ENCODE measurements at regions not wholly inside any gene's neighbourhood (a gene's known extent, or its start where the extent isn't known, plus 50 kb on each side); places are given as distances from the start of the nearest gene placed in this dataset.

GRCh38 chr2:240350696-240351087 lies 84.8 kb upstream of the GPC1 start:
- no peaks in the 10 kb centered on the region for H3K36me3 ChIP-seq (ENCODE audit: control insufficient read depth, insufficient read depth, low read length)
- H3K4me2 ChIP-seq (ENCODE audit: extremely low read depth, insufficient read depth, low read length) = no peak overlapping the region
- no peak overlapping the region for H3K27ac ChIP-seq (ENCODE audit: insufficient read depth, low read length)
- H3K9me3 ChIP-seq (ENCODE audit: control insufficient read depth, insufficient read depth, low read depth, low read length) = no peaks in the 10 kb centered on the region
- H3K9ac ChIP-seq (ENCODE audit: insufficient read depth, low read length) = no peak overlapping the region
- peaks cover 3% of the 10 kb centered on the region for H3K4me1 ChIP-seq (ENCODE audit: control insufficient read depth, extremely low read depth, insufficient read depth, low read length)
- TF ChIP-seq, protein P1, sequence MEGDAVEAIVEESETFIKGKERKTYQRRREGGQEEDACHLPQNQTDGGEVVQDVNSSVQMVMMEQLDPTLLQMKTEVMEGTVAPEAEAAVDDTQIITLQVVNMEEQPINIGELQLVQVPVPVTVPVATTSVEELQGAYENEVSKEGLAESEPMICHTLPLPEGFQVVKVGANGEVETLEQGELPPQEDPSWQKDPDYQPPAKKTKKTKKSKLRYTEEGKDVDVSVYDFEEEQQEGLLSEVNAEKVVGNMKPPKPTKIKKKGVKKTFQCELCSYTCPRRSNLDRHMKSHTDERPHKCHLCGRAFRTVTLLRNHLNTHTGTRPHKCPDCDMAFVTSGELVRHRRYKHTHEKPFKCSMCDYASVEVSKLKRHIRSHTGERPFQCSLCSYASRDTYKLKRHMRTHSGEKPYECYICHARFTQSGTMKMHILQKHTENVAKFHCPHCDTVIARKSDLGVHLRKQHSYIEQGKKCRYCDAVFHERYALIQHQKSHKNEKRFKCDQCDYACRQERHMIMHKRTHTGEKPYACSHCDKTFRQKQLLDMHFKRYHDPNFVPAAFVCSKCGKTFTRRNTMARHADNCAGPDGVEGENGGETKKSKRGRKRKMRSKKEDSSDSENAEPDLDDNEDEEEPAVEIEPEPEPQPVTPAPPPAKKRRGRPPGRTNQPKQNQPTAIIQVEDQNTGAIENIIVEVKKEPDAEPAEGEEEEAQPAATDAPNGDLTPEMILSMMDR (conservative IDR thresholded peaks at IDR 0.05 in 1 of 2, IDR thresholded peaks at IDR 0.05 in 1 of 2; ENCODE audit: low read depth in 1 of 2, low read length in 2 of 2) = no peak
- TF ChIP-seq EZH2 (IDR thresholded peaks at IDR 0.05; ENCODE audit: low read length, missing control alignments) = no peak
- no peak for DNase-seq (ENCODE audit: low read depth in 2 of 2)
- H3K79me2 ChIP-seq (ENCODE audit: control insufficient read depth, insufficient read depth, low read length) = no peaks in the 10 kb centered on the region
- H2AFZ ChIP-seq (ENCODE audit: low read length) = no peak overlapping the region
- peaks cover 9% of the 10 kb centered on the region for H3K27me3 ChIP-seq (ENCODE audit: control insufficient read depth, insufficient read depth, low read length)
- no peak overlapping the region for H3K4me3 ChIP-seq (replicated peaks in 1 of 4; ENCODE audit: control extremely low read depth in 1 of 4, insufficient read depth in 1 of 4, low read depth in 3 of 4, low read length in 4 of 4)
- H4K20me1 ChIP-seq (ENCODE audit: control insufficient read depth, extremely low read depth, insufficient read depth, low read length) = no peaks in the 10 kb centered on the region

DNA sequence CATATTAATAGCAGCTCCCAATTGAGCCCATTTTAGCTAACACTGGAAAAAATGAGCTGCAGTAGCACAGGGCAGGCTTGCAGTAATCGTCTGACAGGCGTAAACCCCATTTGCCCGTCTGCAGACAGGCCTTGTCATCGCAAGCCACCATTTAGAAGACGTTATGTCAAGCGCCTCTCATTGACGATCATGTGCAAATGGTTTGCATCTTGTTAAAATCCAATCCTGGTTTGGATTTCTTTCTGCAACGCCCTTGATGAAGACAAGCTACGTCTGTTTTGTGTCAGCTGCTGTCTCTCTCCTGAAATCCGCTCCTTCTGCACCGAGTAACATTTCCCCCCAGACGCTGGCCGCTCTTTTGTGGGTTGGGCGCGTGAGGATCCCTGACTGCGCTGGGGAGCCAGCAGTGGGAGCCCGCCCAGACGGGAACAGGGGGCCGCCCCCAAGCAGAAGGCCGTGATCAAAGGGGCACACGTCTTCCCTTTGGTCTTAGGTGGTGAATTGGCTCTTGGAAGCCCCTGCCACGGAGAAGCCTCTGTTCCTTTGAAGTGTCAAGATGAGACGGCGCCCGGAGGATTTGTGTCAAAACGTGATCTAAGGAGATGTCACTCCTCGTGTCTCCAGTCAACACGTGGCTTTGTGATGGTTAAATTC lies 84.2 kb upstream of the GPC1 start:
- TF ChIP-seq, protein P1 (conservative IDR thresholded peaks at IDR 0.05 in 1 of 2, IDR thresholded peaks at IDR 0.05 in 1 of 2; ENCODE audit: low read depth in 1 of 2, low read length in 2 of 2) = no peak
- TF ChIP-seq EZH2 (IDR thresholded peaks at IDR 0.05; ENCODE audit: low read length, missing control alignments) = no peak
- peak overlapping the region; percentile 5 for H3K4me2 ChIP-seq (ENCODE audit: extremely low read depth, insufficient read depth, low read length)

GRCh38 chr2:240351826-240352426 lies 83.5 kb upstream of the GPC1 start:
- Histone ChIP-seq H3K79me2 (ENCODE audit: control insufficient read depth, insufficient read depth, low read length) (no peaks in the 10 kb centered on the region), H3K9me3 (ENCODE audit: control insufficient read depth, insufficient read depth, low read depth, low read length) (no peaks in the 10 kb centered on the region), H3K4me1 (ENCODE audit: control insufficient read depth, extremely low read depth, insufficient read depth, low read length) (peaks cover 3% of the 10 kb centered on the region), H3K4me2 (ENCODE audit: extremely low read depth, insufficient read depth, low read length) (no peak overlapping the region), H3K4me3 (replicated peaks in 1 of 4; ENCODE audit: control extremely low read depth in 1 of 4, insufficient read depth in 1 of 4, low read depth in 3 of 4, low read length in 4 of 4) (no peak overlapping the region), H3K27ac (ENCODE audit: insufficient read depth, low read length) (no peak overlapping the region), H3K36me3 (ENCODE audit: control insufficient read depth, insufficient read depth, low read length) (no peaks in the 10 kb centered on the region), H3K9ac (ENCODE audit: insufficient read depth, low read length) (no peak overlapping the region), H3K27me3 (ENCODE audit: control insufficient read depth, insufficient read depth, low read length) (peaks cover 9% of the 10 kb centered on the region), H2AFZ (ENCODE audit: low read length) (no peak overlapping the region), H4K20me1 (ENCODE audit: control insufficient read depth, extremely low read depth, insufficient read depth, low read length) (no peaks in the 10 kb centered on the region)
- DNase-seq (ENCODE audit: low read depth in 2 of 2) = no peak
- no peak for TF ChIP-seq EZH2 (IDR thresholded peaks at IDR 0.05; ENCODE audit: low read length, missing control alignments)
- TF ChIP-seq, protein P1 (conservative IDR thresholded peaks at IDR 0.05 in 1 of 2, IDR thresholded peaks at IDR 0.05 in 1 of 2; ENCODE audit: low read depth in 1 of 2, low read length in 2 of 2) = no peak

More for the DNA sequence above, 84.2 kb upstream of the GPC1 start:
- H3K27ac ChIP-seq (ENCODE audit: insufficient read depth, low read length) = no peak overlapping the region
- no peak overlapping the region for H3K9ac ChIP-seq (ENCODE audit: insufficient read depth, low read length)
- H3K36me3 ChIP-seq (ENCODE audit: control insufficient read depth, insufficient read depth, low read length) = no peaks in the 10 kb centered on the region
- peaks cover 9% of the 10 kb centered on the region for H3K27me3 ChIP-seq (ENCODE audit: control insufficient read depth, insufficient read depth, low read length)
- H3K4me1 ChIP-seq (ENCODE audit: control insufficient read depth, extremely low read depth, insufficient read depth, low read length) = peaks cover 3% of the 10 kb centered on the region
- peak in 1 of 2 donors; percentile 30 for DNase-seq (ENCODE audit: low read depth in 2 of 2)
- H2AFZ ChIP-seq (ENCODE audit: low read length) = no peak overlapping the region
- no peaks in the 10 kb centered on the region for H4K20me1 ChIP-seq (ENCODE audit: control insufficient read depth, extremely low read depth, insufficient read depth, low read length)
- no peaks in the 10 kb centered on the region for H3K9me3 ChIP-seq (ENCODE audit: control insufficient read depth, insufficient read depth, low read depth, low read length)
- no peak overlapping the region for H3K4me3 ChIP-seq (replicated peaks in 1 of 4; ENCODE audit: control extremely low read depth in 1 of 4, insufficient read depth in 1 of 4, low read depth in 3 of 4, low read length in 4 of 4)
- H3K79me2 ChIP-seq (ENCODE audit: control insufficient read depth, insufficient read depth, low read length) = no peaks in the 10 kb centered on the region
